ENCODE measurements at regions not wholly inside any gene's neighbourhood (a gene's known extent, or its start where the extent isn't known, plus 50 kb on each side); places are given as distances from the start of the nearest gene placed in this dataset.

- Histone ChIP-seq H3K9me3 (ENCODE audit: low read length) (no peaks in the 10 kb centered on the region), H4K20me1 (ENCODE audit: insufficient read depth, low read length) (no peaks in the 10 kb centered on the region), H3K36me3 (ENCODE audit: insufficient read depth, low read length) (no peaks in the 10 kb centered on the region), H3K27ac (ENCODE audit: low read depth, low read length, poor library complexity, severe bottlenecking) (no peak overlapping the region), H3K9ac (ENCODE audit: low read length) (no peak overlapping the region), H3K27me3 (ENCODE audit: insufficient read depth, low read length) (no peaks in the 10 kb centered on the region), H2AFZ (ENCODE audit: low read length) (no peak overlapping the region), H3K9me2 (ENCODE audit: low read depth, low read length) (no peaks in the 10 kb centered on the region), H3K4me1 (ENCODE audit: insufficient read depth, low read length, severe bottlenecking) (no peaks in the 10 kb centered on the region), H3K4me3 (ENCODE audit: low read depth, low read length, poor library complexity, severe bottlenecking) (no peak overlapping the region), H3F3A (ENCODE audit: insufficient read depth, low read length) (no peaks in the 10 kb centered on the region), H3K79me2 (ENCODE audit: insufficient read depth, low read length) (no peaks in the 10 kb centered on the region), H3K4me2 (ENCODE audit: low read length) (no peak overlapping the region)
- TF ChIP-seq CTCF (IDR thresholded peaks at IDR 0.05; ENCODE audit: low read length) (no peak), EZH2 (IDR thresholded peaks at IDR 0.05; ENCODE audit: borderline replicate concordance, low read length) (no peak)
Measured at GRCh38 chr4:30875658-30876269, 155.6 kb downstream of the PCDH7 start.

- H3K4me1 ChIP-seq (ENCODE audit: insufficient read depth, low read length, severe bottlenecking) = no peaks in the 10 kb centered on the region
- no peaks in the 10 kb centered on the region for H3K79me2 ChIP-seq (ENCODE audit: insufficient read depth, low read length)
- no peaks in the 10 kb centered on the region for H3K36me3 ChIP-seq (ENCODE audit: insufficient read depth, low read length)
- H2AFZ ChIP-seq (ENCODE audit: low read length) = no peak overlapping the region
- H4K20me1 ChIP-seq (ENCODE audit: insufficient read depth, low read length) = no peaks in the 10 kb centered on the region
- no peaks in the 10 kb centered on the region for H3K9me3 ChIP-seq (ENCODE audit: low read length)
- no peaks in the 10 kb centered on the region for H3F3A ChIP-seq (ENCODE audit: insufficient read depth, low read length)
- H3K27me3 ChIP-seq (ENCODE audit: insufficient read depth, low read length) = no peaks in the 10 kb centered on the region
- H3K27ac ChIP-seq (ENCODE audit: low read depth, low read length, poor library complexity, severe bottlenecking) = no peak overlapping the region
- TF ChIP-seq CTCF (IDR thresholded peaks at IDR 0.05; ENCODE audit: low read length) = no peak
- TF ChIP-seq EZH2 (IDR thresholded peaks at IDR 0.05; ENCODE audit: borderline replicate concordance, low read length) = no peak
- no peak overlapping the region for H3K9ac ChIP-seq (ENCODE audit: low read length)
- H3K9me2 ChIP-seq (ENCODE audit: low read depth, low read length) = no peaks in the 10 kb centered on the region
- no peak overlapping the region for H3K4me2 ChIP-seq (ENCODE audit: low read length)
- H3K4me3 ChIP-seq (ENCODE audit: low read depth, low read length, poor library complexity, severe bottlenecking) = no peak overlapping the region
Measured at GRCh38 chr4:30879855-30880598, 159.9 kb downstream of the PCDH7 start.

GRCh38 chr4:30881985-30882384, 161.8 kb downstream of the PCDH7 start:
- no peak overlapping the region for H3K4me2 ChIP-seq (ENCODE audit: low read length)
- no peak overlapping the region for H3K4me3 ChIP-seq (ENCODE audit: low read depth, low read length, poor library complexity, severe bottlenecking)

More at GRCh38 chr4:30881985-30882384, 161.8 kb downstream of the PCDH7 start:
- no peak overlapping the region for H2AFZ ChIP-seq (ENCODE audit: low read length)
- H3K9me3 ChIP-seq (ENCODE audit: low read length) = no peaks in the 10 kb centered on the region
- no peaks in the 10 kb centered on the region for H3K27me3 ChIP-seq (ENCODE audit: insufficient read depth, low read length)
- no peaks in the 10 kb centered on the region for H3K4me1 ChIP-seq (ENCODE audit: insufficient read depth, low read length, severe bottlenecking)
- H3K36me3 ChIP-seq (ENCODE audit: insufficient read depth, low read length) = no peaks in the 10 kb centered on the region
- H3K79me2 ChIP-seq (ENCODE audit: insufficient read depth, low read length) = no peaks in the 10 kb centered on the region
- H3K9me2 ChIP-seq (ENCODE audit: low read depth, low read length) = no peaks in the 10 kb centered on the region
- no peak overlapping the region for H3K9ac ChIP-seq (ENCODE audit: low read length)
- TF ChIP-seq EZH2 (IDR thresholded peaks at IDR 0.05; ENCODE audit: borderline replicate concordance, low read length) (no peak), CTCF (IDR thresholded peaks at IDR 0.05; ENCODE audit: low read length) (no peak)
- H4K20me1 ChIP-seq (ENCODE audit: insufficient read depth, low read length) = no peaks in the 10 kb centered on the region
- H3F3A ChIP-seq (ENCODE audit: insufficient read depth, low read length) = no peaks in the 10 kb centered on the region
- no peak overlapping the region for H3K27ac ChIP-seq (ENCODE audit: low read depth, low read length, poor library complexity, severe bottlenecking)

Data from OCI-LY1 (cell line).